ENCODE measurements at regions not wholly inside any gene's neighbourhood (a gene's known extent, or its start where the extent isn't known, plus 50 kb on each side); places are given as distances from the start of the nearest gene placed in this dataset.

- TF ChIP-seq CTCF (conservative IDR thresholded peaks at IDR 0.05) (no peak), EZH2 (IDR thresholded peaks at IDR 0.05; ENCODE audit: low read depth) (no peak)
Measured at GRCh38 chr16:51968749-51969148, 578.2 kb downstream of the TOX3 start.
